HG02852 (cell line): ENCODE measurements at regions not wholly inside any gene's neighbourhood (a gene's known extent, or its start where the extent isn't known, plus 50 kb on each side); places are given as distances from the start of the nearest gene placed in this dataset.
"Not testable (repeated sequence)": the region's sequence is repeated elsewhere in the genome, so short reads cannot be mapped to it uniquely, and the experiment has no call there.

Experiments used
- ATAC-seq: cut with Tn5 transposase; IDR thresholded peaks from one replicate; pipeline ENCODE4 v1.9.1; 2021; ENCODE audit warnings: mild to moderate bottlenecking, moderate library complexity; ENCODE audit not compliant: unreplicated experiment

DNA sequence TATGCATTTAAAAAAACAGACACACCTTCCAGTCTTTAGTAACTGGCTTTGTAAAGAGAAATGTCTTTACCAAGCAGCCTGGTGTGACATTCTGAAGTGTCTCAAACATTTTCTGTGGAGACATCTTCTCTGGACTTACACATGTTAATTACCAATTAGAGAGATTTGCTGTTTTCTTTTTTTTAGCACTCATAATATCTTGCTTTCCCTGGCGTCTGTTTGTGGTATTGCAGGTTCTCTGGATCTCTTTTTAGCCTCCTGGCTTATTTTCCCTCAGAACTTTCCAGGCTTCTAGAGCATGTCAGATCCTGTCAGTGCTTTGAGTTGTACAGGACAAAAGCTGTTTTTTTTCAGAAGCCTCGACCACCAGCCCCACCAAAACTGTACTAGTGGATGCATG is 92.5 kb downstream of the MSX2 start:
- ATAC-seq: no peak

- ATAC-seq: no peak
These were observed 87.1 kb downstream of the MSX2 start for GRCh38 chr5:174811438-174811837.

DNA sequence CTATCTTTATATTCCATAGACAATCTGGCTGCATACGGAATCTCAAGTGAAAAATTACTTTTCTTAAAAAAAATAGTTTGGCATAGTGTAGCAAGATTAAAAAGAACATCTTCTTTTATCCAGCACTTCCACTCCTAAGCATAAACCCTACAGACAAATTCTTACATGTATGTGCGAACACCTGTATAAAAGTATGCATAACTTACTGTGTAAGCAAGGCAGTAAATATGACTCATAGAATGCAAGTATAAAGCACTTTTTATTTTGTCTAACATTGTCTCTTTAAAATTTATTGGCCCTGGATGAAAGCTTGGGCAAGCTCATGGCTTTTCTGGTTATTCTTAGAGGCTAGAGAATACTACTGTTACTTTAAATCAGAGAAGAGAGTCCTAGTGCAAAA is 86.4 kb downstream of the MSX2 start:
- no peak for ATAC-seq

DNA sequence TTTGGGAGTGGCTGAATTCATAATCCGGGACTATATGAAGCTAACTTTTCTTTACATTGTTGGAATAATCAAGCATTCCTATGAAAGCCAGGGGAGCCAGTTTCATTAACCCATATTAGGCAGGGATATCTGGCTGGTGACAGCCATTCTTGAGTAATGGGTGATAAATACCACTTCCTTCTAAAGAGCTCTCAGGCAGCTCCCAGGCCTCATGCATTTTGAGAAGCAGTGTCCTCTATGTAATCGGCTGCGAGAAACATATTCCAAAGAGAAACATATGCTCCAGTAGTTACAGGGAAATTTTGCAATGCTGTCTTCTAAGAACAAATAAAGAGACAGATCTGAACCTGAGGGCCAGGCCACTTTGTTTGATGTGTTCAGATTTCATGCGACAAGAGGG is 83.1 kb downstream of the MSX2 start:
- ATAC-seq: no peak

GRCh38 chr5:174806729-174807128 is 82.3 kb downstream of the MSX2 start:
- ATAC-seq: no peak

DNA sequence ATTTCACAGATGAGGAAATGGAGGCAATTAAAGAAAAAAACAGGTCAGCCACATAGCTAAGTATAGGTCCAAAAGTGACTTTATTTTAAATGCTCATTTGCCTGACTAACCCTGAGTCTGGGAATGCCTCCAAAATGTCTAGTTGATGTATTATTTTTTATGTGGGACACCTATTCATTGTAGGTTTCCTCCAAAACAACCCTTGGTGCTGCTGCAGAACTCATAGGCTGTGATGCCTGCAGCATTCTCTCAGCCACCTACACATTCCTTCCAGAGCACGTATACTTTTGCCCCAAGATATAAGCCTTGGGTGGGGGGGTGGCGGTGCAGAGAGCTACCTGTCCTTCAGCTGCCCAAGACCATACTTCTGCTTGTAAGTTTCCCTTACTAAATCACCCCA is 77.4 kb downstream of the MSX2 start:
- no peak for ATAC-seq

- no peak for ATAC-seq
These were observed 76.1 kb downstream of the MSX2 start for GRCh38 chr5:174800435-174800834.

DNA sequence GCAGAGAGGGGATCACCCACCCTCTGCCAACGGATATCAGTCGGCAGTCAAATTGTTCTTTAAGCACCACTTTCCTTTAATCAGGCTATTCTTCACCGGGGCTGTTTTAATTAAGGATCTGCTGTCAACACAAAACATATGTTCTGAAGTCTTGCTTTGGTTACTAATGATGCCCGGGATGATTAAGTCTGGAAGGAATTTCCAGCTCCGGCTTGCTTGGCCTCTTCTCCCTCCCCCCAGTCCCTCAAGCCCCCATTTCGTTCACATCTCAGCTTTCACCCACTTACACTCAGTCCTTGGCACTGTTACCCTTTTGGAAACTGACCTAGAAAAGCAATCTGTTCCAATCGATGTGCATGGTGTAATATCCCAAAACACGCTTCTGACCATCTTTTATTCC is 74.7 kb downstream of the MSX2 start:
- ATAC-seq: no peak

DNA sequence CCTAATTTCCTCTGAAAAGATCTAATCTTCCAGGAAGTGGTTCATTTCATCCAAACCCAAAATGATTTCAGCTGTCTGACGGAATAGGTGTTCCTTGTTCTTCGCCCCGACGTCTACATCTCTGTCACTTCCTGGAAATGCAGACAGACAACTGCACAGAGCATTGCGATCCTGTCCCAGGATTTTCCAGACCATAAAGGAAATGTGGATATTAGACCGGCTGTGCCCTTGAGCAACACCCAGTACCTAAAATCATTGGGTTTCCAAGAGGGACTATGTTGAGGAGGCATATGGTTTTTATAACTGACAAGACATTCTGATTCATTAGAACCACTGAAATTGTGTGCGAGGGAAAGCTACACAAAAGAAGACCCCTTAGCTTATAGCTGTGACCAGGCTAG is 74.2 kb downstream of the MSX2 start:
- no peak for ATAC-seq

DNA sequence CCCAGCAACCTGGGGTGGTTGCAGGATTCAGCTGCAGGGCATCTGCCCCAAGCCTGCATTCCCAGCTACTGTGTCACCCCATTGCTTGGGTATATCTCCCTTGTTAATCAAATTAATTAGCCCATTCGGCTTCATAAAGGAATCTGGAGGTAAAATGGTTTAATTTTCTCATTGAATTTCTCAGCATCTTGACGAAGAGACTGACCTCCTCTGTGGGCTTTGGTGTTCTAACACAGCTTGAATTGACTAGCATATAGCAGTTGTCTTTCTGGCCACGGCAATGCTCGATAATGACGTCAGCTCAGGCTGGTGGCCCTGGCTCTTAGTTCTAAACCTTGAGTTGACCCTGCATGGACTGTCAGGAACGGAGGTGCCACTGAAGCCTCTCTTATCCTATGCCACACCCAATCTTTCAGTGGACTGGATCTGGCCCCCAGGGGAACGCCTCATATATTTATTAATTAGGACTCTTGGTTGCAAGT is 72.4 kb downstream of the MSX2 start:
- ATAC-seq: no peak

DNA sequence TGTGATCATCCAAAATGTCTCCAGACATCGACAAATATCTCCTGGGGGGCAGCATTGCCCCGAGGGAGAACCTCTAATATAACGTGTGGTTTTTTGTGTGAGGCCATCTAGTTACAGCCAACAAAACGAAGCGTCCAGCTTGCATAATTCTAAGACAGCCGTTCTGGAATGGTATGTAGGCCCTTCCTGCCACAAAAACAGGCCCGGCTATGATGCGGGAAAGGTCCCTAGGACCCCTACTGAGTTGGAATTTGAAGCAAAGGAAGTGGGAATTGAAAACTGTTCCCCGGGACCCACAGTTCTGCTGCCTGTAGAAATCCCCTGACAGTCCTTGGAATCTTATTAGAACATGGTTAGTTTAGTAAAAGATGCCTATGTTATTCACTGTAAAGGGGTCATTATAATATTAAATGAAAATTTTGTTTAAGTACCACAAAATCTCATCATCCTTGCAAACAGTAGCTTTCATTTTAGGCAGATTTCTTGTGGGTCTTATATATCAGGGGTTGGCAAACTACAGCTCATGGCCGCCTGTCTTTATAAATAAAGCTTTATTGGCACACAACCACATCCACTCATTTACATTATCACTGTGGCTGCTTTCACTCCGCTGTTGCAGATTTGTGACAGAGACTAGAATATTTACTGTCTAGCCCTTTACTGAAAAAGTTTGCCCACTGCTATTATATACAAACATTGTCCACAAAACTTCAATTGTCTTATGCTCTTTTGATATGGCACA is 70.7 kb downstream of the MSX2 start:
- ATAC-seq: no peak

DNA sequence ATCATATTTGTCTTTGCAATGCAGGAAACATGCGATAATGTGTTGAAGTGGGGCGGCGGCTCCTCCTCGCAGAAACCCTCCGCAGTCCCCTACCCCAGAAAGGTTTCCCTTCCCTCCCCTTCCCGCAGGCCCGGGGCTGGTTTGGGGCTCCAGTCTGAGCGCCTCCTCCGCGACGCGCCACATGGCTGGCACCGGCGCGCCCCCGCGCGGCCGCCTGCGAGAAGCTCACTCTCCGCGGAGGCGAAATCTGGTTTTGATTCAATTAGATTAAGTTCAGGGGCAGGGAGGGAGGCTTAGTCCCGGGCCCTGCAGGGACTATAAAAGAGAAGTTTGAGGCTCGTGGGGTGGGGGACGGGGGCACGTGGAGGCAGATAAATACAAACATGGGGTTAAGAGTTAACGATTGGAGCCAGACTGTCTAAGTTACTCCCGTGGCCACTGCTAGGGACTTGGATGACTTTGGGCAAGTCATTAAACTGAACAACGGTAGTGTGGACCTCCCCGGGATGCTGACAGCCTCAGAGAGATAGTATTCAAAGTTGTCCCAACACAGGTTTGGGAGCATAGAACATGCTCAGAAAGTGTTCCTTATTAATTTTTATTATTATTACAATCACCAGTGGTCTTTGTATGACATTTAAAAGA is 69.4 kb downstream of the MSX2 start:
- no peak for ATAC-seq

- ATAC-seq: no peak
These were observed 68.7 kb downstream of the MSX2 start for GRCh38 chr5:174793076-174793475.

DNA sequence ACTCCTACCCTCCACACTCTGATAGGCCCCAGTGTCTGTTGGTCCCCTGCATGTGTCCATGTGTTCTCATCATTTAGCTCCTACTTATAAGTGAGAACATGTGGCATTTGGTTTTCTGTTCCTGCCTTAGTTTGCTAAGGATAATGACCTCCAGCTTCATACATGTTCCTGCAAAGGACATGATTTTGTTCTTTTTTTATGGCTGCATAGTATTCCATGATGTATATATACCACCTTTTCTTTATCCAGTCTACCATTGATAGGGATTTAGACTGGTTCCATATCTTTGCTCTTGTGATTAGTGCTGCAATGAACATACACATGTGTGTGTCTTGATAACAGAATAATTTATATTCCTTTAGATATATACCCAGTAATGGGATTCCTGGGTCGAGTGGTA is 67.9 kb downstream of the MSX2 start:
- not testable (repeated sequence) for ATAC-seq

DNA sequence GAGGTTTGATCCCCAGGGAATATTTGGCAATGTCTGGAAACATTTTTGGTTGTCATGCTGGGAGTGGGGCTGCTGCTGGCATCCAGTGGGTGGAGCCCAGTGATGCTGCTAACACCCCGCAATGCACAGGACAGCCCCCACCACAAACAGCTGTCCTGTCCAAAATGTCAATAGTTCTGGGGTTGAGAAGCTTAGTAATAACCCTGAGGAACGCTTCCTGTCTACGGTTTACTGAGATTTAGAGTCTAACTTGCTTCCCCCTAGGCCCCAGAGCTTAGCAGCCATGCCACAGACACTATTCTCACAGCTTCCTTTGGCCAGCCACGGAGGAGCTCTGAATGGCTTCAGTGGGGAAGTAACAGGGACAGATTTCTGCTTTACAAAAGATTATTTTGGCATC is 66.5 kb downstream of the MSX2 start:
- ATAC-seq: no peak

DNA sequence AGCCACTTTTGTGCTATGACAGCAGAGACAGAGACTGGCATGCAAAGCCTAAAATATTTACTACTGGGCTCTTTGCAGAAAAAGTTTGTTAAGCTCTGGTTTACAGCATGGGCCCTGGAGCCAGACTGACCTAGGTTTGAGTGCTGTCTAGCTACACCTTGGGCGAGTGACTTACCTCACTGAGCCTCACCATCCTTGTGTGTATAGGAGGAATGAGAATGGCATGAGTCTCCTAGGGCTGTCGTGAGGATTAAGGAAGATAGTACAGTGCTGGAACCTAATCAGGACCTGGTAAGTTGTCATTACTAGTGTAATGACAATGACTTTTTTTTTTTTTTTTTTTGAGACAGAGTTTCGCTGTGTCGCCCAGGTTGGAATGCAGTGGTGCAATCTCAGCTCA is 65.2 kb downstream of the MSX2 start:
- ATAC-seq: no peak

DNA sequence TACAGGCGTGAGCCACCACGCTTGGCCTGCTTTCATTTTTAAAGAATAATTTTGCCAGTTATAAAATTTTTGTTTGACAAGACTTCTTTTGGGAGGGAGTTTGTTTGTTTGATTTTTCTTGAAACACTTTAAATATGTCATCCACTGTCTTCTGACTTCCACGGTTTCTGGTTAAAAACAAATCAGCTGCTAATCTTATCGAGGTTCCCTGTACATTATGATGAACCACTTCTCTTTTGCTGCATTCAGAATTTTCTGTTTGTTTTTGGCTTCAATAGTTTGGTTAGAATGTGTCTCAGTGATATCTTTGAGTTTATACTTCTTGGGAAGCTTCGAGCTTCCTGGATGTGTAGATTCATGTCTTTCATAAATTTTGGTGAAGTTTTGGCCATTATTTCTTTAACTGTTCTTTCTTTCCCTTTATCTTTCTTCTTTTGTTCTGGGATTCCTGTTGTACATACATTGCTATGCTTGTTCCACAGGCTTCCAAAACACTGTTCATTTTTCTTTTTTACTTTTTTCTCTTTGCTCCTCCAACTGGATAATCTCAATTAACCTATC is 60.8 kb downstream of the MSX2 start:
- ATAC-seq: no peak
